ENCODE measurements at regions not wholly inside any gene's neighbourhood (a gene's known extent, or its start where the extent isn't known, plus 50 kb on each side); places are given as distances from the start of the nearest gene placed in this dataset.
"Not testable (repeated sequence)": the region's sequence is repeated elsewhere in the genome, so short reads cannot be mapped to it uniquely, and the experiment has no call there.

DNA sequence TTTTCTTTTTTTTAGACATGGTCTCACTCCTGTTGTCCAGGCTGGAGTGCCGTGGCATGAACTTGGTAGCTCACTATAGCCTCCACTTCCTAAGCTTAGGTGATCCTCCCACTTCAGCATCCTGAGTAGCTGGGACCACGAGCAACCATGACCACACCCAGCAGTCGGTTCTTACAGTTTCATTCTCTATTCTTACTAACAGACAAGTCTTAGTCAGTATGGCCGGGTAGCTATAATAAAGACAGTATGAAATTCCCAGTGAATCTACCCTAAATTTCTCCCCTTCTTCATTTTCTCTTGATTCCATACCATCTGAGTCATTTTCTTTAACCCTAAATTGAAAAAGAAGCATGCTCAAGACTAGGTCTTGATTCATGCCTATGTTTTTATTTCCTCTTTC, 775.3 kb upstream of the NRXN1 start:
- ChIA-PET CTCF (interaction anchor here (0.6 kb wide), 1 partner anchor 31 kb away, joined by 3 read pairs; no protein-coding TSS in a partner anchor), POLR2A (no interaction called here)

DNA sequence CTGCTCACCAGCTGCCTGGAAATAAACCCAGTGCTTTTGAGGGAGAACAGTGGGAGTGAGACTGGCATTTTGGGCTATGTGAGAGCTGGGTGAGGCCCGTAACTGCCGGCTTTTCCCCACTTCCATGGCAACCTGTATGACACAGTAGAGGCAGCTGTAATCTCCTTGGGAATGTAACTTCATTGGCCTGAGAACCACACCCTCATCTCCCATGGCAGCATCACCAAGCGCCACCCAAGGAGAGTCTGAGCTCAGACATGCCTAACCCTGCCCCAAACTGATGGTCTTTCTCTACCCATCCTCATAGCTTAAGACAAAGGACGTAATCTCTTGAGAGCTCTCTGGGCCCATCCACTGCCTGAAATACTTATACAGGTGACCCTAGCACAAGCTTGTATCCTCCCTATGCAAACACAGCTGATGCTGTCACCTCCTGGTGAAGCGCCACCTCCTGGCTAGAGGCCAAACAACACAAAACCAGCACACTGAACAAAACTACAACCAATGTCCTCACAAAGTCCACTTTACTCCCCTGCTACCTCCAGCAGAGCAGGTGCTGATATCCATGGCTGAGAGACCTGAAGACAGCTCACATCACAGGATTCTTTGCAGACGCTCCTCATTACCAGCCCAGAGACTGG, 763.4 kb upstream of the NRXN1 start:
- POLR2A ChIA-PET, result no interaction called here
- CTCF ChIA-PET, result no interaction called here

GRCh38 chr2:51791496-51791895, 759.6 kb upstream of the NRXN1 start:
- CTCF ChIA-PET, result no interaction called here
- POLR2A ChIA-PET, result no interaction called here

DNA sequence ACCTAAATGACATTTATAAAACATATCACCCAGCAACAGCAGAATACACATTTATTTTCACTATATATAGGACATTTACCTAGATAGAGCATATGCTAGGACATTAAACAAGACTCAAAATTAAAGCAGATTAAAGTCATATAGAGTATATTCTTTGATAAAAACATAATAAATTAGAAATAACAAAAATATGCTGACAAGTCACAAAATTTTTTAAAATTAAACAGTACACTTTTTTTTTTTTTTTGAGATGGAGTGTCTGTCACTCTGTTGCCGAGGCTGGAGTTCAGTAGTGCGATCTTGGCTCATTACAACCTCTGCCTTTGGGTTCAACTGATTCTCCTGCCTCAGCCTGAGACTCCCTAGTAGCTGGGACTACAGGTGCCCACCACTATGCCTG, 758.9 kb upstream of the NRXN1 start:
- POLR2A ChIA-PET, result no interaction called here
- CTCF ChIA-PET, result no interaction called here

- ChIA-PET CTCF (no interaction called here), POLR2A (no interaction called here)
Measured at GRCh38 chr2:51789918-51790317, 758.0 kb upstream of the NRXN1 start.

- CTCF ChIA-PET, result no interaction called here
Measured at GRCh38 chr2:51782921-51783765, 751.2 kb upstream of the NRXN1 start.

GRCh38 chr2:51781691-51782090, 749.8 kb upstream of the NRXN1 start:
- ChIA-PET POLR2A (no interaction called here), CTCF (no interaction called here)

More at GRCh38 chr2:51782921-51783765, 751.2 kb upstream of the NRXN1 start:
- POLR2A ChIA-PET, result no interaction called here

GRCh38 chr2:51780353-51780752, 748.4 kb upstream of the NRXN1 start:
- ChIA-PET CTCF (no interaction called here), POLR2A (no interaction called here)

- CTCF ChIA-PET, POLR2A ChIA-PET: not testable (repeated sequence)
Measured at GRCh38 chr2:51779723-51780122, 747.8 kb upstream of the NRXN1 start.

GRCh38 chr2:51778806-51779205, 746.9 kb upstream of the NRXN1 start:
- CTCF ChIA-PET, result no interaction called here
- POLR2A ChIA-PET, result no interaction called here

DNA sequence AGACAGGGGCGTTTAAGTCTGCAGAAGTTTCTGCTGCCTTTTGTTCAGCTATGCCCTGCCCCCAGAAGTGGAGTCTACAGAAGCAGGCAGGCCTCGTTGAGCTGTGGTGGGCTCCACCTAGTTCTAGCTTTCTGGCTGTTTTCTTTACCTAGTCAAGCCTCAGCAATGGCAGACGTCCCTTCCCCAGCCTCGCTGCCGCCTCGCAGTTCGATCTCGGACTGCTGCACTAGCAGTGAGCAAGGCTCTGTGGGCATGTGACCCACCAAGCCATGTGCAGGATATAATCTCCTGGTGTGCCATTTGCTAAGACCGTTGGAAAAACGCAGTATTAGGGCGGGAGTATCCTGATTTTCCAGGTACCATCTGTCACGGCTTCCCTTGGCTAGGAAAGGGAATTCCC, 742.7 kb upstream of the NRXN1 start:
- POLR2A ChIA-PET, CTCF ChIA-PET: not testable (repeated sequence)

DNA sequence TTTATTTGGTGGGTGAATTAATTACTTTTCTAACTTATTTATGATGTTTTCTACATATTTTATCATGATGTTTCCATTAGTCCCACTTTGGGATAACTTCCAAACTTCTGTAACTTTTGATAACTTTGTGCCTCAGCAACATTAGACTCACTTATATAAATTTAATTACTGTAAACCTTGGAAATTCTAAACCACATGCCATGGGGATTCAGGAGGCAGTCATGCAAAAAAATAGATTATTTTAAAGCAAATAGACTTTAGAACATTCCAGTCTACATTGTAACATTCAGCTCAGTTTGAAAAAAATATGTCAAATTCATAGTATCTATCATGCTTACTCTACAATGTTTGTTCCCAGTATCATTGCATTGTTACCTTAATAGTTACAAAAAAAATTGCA, 728.5 kb upstream of the NRXN1 start:
- CTCF ChIA-PET, result no interaction called here
- POLR2A ChIA-PET, result no interaction called here

DNA sequence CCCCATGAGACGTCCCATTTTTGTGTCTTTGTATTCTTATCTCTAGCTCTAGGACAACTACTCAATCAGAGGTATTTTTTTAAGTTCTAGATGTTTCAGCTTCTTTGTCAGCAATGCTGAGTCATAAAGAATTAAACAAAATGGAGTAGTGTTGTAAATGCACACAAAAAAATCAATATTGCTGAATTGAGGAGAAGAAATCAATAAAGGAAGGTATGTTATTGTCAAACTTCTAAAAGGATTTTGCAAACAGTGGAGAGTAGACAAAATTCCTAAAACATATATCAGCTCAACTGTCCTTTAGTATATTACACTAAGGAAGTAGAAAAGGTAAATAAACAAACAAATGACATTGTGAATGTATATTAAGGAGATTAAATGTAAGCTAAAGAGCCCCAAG, 726.1 kb upstream of the NRXN1 start:
- POLR2A ChIA-PET, result no interaction called here
- CTCF ChIA-PET, result no interaction called here

DNA sequence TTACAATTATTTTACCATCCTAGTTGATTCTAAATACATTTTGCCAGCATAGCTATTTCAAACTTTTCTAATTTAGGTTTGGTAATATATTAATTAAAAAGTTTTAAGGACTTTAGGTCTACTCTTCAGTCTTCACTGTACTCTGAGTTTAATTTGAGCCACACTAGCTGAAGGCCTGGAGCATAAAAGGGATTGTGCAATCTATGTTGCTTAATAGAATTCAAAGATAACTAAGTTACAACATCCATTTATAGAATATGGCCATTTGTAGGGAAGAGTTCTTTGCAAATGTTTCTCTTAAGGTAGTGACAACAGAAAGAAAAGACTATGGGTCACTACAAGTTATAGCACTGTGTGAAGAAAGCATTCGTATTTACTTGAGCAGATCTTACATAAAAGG, 702.2 kb upstream of the NRXN1 start:
- POLR2A ChIA-PET, result no interaction called here
- CTCF ChIA-PET, result no interaction called here

DNA sequence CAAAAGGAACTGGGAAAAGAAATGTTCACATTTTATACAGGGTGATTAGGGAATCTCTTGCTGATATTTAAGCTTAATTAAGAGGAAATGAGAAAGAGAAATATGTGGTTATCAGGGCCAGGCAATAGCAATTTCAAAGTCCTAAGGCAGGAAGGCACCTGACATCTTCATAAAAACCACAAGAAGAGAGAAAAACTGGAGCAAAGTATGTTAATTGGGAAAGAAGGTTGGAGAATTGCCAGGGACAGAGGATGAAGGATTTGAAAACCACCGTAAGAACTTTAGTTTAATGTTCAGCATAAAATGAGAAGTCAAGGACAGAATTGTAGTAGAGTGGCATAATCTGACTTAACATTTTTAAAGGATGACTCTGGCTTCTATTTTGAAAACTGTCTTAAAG, 691.8 kb upstream of the NRXN1 start:
- ChIA-PET POLR2A (no interaction called here), CTCF (no interaction called here)

- ChIA-PET CTCF (no interaction called here), POLR2A (no interaction called here)
Measured at GRCh38 chr2:51722311-51722710, 690.4 kb upstream of the NRXN1 start.

DNA sequence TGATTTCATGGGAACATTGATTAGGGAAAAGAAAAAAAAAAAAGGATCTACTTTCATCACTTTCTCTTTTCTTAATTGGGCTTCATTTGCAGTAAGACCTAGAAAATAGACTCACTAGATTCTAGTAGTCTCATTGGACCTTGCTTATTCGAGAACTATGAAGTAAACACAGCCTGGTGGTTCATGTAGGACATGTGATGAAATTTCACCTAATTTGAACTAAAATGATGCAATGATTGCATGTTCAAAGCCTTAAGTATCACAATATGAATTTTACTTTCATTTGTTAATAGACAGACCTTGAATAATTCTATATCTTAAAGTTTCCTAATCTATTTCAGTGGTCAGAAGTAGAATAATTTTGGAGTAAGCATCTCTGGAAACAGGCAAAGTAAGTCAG, 688.9 kb upstream of the NRXN1 start:
- CTCF ChIA-PET, result no interaction called here
- POLR2A ChIA-PET, result no interaction called here

DNA sequence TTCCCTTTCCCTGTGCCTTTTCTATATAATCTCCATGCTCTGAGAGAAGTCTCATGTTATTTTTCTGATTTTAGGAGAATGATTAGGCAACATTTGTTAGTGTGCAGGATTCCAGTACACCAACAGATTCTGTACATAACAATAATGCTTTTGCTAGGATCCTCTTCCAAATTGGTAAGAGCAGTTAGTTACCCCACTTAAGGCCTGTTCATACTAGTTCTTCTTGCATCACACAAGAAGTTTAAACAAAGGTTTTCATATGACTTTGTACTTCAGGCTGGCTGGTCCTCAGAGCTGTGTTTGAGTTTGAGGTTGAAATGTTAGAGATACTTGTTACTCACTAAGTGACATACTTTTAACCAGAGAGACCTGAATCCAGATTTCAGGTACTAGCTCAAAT, 686.9 kb upstream of the NRXN1 start:
- POLR2A ChIA-PET, result no interaction called here

DNA sequence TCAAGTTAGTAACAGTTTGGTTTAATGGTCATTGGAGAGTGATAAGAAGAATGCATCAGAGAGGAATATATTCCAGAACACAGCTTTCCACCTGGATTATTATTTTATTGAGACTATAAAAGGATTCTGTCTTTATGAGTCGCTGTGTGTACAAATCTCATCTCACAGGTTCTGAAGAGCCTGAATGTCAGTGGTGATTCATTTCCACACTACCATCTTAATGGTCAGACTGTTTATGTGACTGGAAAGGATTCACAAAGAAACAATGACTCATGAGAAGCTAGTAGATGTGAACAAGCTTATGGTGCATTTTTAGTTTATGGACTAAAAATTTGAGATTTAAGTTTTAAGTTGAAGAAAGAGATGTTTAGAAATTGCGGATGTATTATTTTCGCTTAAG, 685.4 kb upstream of the NRXN1 start:
- CTCF ChIA-PET, result no interaction called here
- POLR2A ChIA-PET, result no interaction called here

More for the DNA sequence above, 686.9 kb upstream of the NRXN1 start:
- CTCF ChIA-PET, result no interaction called here

GRCh38 chr2:51711766-51712165, 679.8 kb upstream of the NRXN1 start:
- POLR2A ChIA-PET, result no interaction called here
- CTCF ChIA-PET, result no interaction called here

DNA sequence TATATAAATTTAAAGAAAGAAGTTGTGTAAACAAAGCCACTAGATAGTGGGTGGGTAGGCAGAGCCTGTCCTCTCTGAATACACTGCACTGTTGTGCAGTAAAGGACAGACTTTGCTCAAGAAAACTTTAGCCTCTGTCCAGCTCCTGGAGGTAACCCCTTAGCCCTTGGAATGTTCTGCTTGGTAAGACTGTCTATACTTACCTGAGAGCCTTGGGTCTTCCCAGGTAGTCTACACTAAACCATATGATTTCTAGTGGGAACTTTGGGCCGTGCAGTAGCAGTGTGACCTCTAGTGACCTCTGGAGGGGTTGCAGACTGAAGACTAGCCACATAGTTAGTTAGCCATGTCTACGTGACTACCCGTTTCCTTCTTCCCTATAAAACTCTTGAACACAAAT, 678.3 kb upstream of the NRXN1 start:
- CTCF ChIA-PET, result no interaction called here

DNA sequence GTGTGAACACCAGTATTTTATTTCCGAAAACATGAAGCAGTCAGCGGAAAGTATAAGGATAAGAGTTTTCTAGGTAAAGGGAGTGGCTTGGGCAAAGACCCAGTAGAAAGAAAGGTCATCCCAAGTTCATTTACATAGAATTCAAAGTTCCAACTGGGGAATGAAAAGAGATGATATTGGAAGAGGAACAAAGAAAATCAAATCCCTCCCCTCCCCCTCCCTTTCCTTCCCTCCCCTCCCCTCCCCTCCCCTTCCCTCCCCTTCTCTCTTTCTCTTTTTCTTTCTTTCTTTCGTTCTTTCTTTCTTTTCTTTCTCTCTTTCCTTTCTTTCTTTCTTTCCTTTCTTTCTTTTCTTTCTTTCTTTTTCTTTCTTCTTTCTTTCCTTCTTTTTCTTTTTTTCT, 675.7 kb upstream of the NRXN1 start:
- ChIA-PET CTCF (no interaction called here), POLR2A (no interaction called here)

More for the DNA sequence above, 678.3 kb upstream of the NRXN1 start:
- POLR2A ChIA-PET, result no interaction called here

Measured in activated CD8-positive, alpha-beta memory T cell treated with anti-CD3 and anti-CD28 coated beads for 36 hours (primary cell).